Liver (tissue), 7 donors: ENCODE measurements at regions not wholly inside any gene's neighbourhood (a gene's known extent, or its start where the extent isn't known, plus 50 kb on each side); places are given as distances from the start of the nearest gene placed in this dataset.

Experiments used
- DNase-seq: peaks from one replicate; pipeline ENCODE4 v3.0.0-alpha.2; 2017; ENCODE audit warnings: low spot score
- H3K27ac ChIP-seq, 2 donors: one replicate each; pipeline ENCODE4 v1.7.0; 2013; ENCODE audit warnings: inconsistent platforms in 2 of 2, low read length in 2 of 2, control low read depth in 1 of 2, low read depth in 1 of 2, mild to moderate bottlenecking in 1 of 2
- H3K27me3 ChIP-seq, 4 donors: one replicate each; pipeline versions ENCODE4 v1.6.1 to v1.7.0; 2013; ENCODE audit warnings: low read length in 3 of 4, inconsistent platforms in 1 of 4, mild to moderate bottlenecking in 1 of 4, moderate library complexity in 1 of 4; ENCODE audit not compliant: control insufficient read depth in 4 of 4, insufficient read depth in 4 of 4
- H3K36me3 ChIP-seq, 4 donors: one replicate each; pipeline versions ENCODE4 v1.6.1 to v1.7.0; 2013; ENCODE audit warnings: low read length in 3 of 4, mild to moderate bottlenecking in 3 of 4, low read depth in 1 of 4, moderate library complexity in 1 of 4; ENCODE audit not compliant: control insufficient read depth in 4 of 4, insufficient read depth in 3 of 4
- H3K4me1 ChIP-seq, 4 donors: one replicate each; pipeline versions ENCODE4 v1.6.1 to v1.7.0; 2013; ENCODE audit warnings: low read length in 3 of 4, mild to moderate bottlenecking in 3 of 4, moderate library complexity in 1 of 4; ENCODE audit not compliant: control insufficient read depth in 4 of 4, insufficient read depth in 4 of 4
- H3K4me3 ChIP-seq, 3 donors: one replicate each; pipeline versions ENCODE4 v1.6.1 to v1.7.0; 2013; ENCODE audit warnings: low read length in 3 of 3, control low read depth in 1 of 3, low read depth in 1 of 3, mild to moderate bottlenecking in 1 of 3
- H3K9ac ChIP-seq, 2 donors: one replicate each; pipeline ENCODE4 v1.7.0; 2013; ENCODE audit warnings: low read length in 2 of 2, mild to moderate bottlenecking in 2 of 2, moderate library complexity in 2 of 2, control low read depth in 1 of 2, low read depth in 1 of 2
- H3K9me3 ChIP-seq, 4 donors: one replicate each; pipeline versions ENCODE4 v1.6.1 to v1.7.0; 2013; ENCODE audit warnings: low read length in 3 of 4; ENCODE audit not compliant: control insufficient read depth in 4 of 4
- EGR1 ChIP-seq, 2 donors: IDR thresholded peaks; 2 replicates each; pipeline ENCODE4 v1.6.1; 2016 to 2018; ENCODE audit warnings: antibody characterized with exemption in 2 of 2, low read depth in 2 of 2
- FOXA1 ChIP-seq: IDR thresholded peaks from 2 replicates; pipeline ENCODE4 v1.6.1; 2016; ENCODE audit warnings: antibody characterized with exemption
- HNF4A ChIP-seq, 2 donors: conservative IDR thresholded peaks; 2 replicates each; pipeline ENCODE4 v1.6.1; 2016; ENCODE audit warnings: antibody characterized with exemption in 2 of 2, mild to moderate bottlenecking in 2 of 2
- HNF4G ChIP-seq: IDR thresholded peaks from 2 replicates; pipeline ENCODE4 v1.6.1; 2016; ENCODE audit warnings: antibody characterized with exemption
- MAX ChIP-seq: IDR thresholded peaks from 2 replicates; pipeline ENCODE4 v1.6.1; 2016; ENCODE audit warnings: antibody characterized with exemption
- RAD21 ChIP-seq, 2 donors: IDR thresholded peaks; 2 replicates each; pipeline ENCODE4 v1.6.1; 2016; ENCODE audit warnings: antibody characterized with exemption in 2 of 2, mild to moderate bottlenecking in 2 of 2
- RXRA ChIP-seq, 2 donors: IDR thresholded peaks; 2 replicates each; pipeline ENCODE4 v1.6.1; 2017 to 2018; ENCODE audit warnings: antibody characterized with exemption in 2 of 2, mild to moderate bottlenecking in 1 of 2
- TAF1 ChIP-seq: conservative IDR thresholded peaks from 2 replicates; pipeline ENCODE4 v1.6.1; 2016; ENCODE audit warnings: antibody characterized with exemption, mild to moderate bottlenecking
- WGBS: extraction: QIAGEN DNeasy Blood & Tissue Kit; methylation state at CpG from one replicate; pipeline ENCODE4 v1.1.7; 2013; 5-methylcytosine and 5-hydroxymethylcytosine counted together
- TF ChIP-seq, protein P1 (sequence below): IDR thresholded peaks from 2 replicates; pipeline ENCODE4 v1.6.1; 2016; ENCODE audit warnings: antibody characterized with exemption, mild to moderate bottlenecking
- TF ChIP-seq, protein P2 (sequence below): IDR thresholded peaks from 2 replicates; pipeline ENCODE4 v1.6.1; 2016; ENCODE audit warnings: antibody characterized with exemption
- donor health status: healthy.
- donor health status: healthy.
- donor health status: healthy.
- donor health status: healthy.

- Histone ChIP-seq H3K27ac (no peak overlapping the region), H3K4me3 (no peak overlapping the region)
- TF ChIP-seq TAF1 (no peak), RAD21 (IDR thresholded peaks at IDR 0.05) (no peak), FOXA1 (no peak), HNF4A (conservative IDR thresholded peaks at IDR 0.05) (no peak), HNF4G (no peak)
- TF ChIP-seq, protein P1, sequence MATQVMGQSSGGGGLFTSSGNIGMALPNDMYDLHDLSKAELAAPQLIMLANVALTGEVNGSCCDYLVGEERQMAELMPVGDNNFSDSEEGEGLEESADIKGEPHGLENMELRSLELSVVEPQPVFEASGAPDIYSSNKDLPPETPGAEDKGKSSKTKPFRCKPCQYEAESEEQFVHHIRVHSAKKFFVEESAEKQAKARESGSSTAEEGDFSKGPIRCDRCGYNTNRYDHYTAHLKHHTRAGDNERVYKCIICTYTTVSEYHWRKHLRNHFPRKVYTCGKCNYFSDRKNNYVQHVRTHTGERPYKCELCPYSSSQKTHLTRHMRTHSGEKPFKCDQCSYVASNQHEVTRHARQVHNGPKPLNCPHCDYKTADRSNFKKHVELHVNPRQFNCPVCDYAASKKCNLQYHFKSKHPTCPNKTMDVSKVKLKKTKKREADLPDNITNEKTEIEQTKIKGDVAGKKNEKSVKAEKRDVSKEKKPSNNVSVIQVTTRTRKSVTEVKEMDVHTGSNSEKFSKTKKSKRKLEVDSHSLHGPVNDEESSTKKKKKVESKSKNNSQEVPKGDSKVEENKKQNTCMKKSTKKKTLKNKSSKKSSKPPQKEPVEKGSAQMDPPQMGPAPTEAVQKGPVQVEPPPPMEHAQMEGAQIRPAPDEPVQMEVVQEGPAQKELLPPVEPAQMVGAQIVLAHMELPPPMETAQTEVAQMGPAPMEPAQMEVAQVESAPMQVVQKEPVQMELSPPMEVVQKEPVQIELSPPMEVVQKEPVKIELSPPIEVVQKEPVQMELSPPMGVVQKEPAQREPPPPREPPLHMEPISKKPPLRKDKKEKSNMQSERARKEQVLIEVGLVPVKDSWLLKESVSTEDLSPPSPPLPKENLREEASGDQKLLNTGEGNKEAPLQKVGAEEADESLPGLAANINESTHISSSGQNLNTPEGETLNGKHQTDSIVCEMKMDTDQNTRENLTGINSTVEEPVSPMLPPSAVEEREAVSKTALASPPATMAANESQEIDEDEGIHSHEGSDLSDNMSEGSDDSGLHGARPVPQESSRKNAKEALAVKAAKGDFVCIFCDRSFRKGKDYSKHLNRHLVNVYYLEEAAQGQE, result no peak
- TF ChIP-seq, protein P2, sequence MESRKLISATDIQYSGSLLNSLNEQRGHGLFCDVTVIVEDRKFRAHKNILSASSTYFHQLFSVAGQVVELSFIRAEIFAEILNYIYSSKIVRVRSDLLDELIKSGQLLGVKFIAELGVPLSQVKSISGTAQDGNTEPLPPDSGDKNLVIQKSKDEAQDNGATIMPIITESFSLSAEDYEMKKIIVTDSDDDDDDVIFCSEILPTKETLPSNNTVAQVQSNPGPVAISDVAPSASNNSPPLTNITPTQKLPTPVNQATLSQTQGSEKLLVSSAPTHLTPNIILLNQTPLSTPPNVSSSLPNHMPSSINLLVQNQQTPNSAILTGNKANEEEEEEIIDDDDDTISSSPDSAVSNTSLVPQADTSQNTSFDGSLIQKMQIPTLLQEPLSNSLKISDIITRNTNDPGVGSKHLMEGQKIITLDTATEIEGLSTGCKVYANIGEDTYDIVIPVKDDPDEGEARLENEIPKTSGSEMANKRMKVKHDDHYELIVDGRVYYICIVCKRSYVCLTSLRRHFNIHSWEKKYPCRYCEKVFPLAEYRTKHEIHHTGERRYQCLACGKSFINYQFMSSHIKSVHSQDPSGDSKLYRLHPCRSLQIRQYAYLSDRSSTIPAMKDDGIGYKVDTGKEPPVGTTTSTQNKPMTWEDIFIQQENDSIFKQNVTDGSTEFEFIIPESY, result no peak
These were observed 74.3 kb upstream of the IGFBP5 start for GRCh38 chr2:216769626-216770025.

GRCh38 chr2:216768908-216769411 lies 73.6 kb upstream of the IGFBP5 start:
- H3K27me3 ChIP-seq, result no peaks in the 10 kb centered on the region
- H3K9ac ChIP-seq, result no peak overlapping the region
- no peak overlapping the region for H3K27ac ChIP-seq
- TF ChIP-seq, protein P1, result no peak
- no peak overlapping the region for H3K4me3 ChIP-seq
- WGBS, result 82% methylated on average over 3 of the region's 3 CpGs
- no peaks in the 10 kb centered on the region for H3K4me1 ChIP-seq
- H3K9me3 ChIP-seq, result no peaks in the 10 kb centered on the region
- peak; percentile 73 for DNase-seq
- H3K36me3 ChIP-seq, result no peaks in the 10 kb centered on the region

More at GRCh38 chr2:216769626-216770025, 74.3 kb upstream of the IGFBP5 start:
- no peaks in the 10 kb centered on the region for H3K4me1 ChIP-seq
- H3K9ac ChIP-seq, result no peak overlapping the region
- H3K27me3 ChIP-seq, result peaks cover 0 to 2% (median 0%) of the 10 kb centered on the region in 4 donors
- H3K36me3 ChIP-seq, result no peaks in the 10 kb centered on the region
- no peak for DNase-seq
- no peaks in the 10 kb centered on the region for H3K9me3 ChIP-seq

DNA sequence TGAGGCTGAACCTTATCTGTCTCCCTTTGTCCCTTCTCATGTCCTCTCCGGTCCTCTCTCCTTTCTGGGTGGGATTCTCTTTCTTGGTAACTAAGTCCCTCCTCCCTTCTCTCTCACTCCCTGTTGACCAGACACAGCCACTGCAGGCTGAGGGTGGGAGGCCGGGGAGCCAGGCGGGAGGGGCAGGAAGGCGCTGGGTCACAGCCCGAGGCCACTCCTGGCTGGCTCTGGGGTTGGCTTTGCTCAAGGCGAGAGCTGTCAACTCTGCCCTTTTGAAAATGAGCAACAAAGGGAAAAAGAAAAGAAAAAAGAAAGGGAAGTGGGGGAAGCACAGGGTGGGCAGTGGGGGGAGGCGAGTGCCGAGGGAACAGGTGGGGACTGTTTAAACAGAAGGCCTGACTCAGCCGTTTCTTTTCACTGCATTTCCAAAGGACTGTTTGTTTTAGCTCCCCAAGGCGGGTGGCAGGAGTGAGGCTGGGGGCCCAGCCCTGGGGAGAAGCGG lies 70.5 kb upstream of the IGFBP5 start:
- H3K27ac ChIP-seq, result no peak overlapping the region
- H3K4me1 ChIP-seq, result no peaks in the 10 kb centered on the region
- peak; percentile 49 for DNase-seq
- TF ChIP-seq EGR1 (IDR thresholded peaks at IDR 0.05; ENCODE audit: low read depth in 2 of 2) (no peak), RAD21 (IDR thresholded peaks at IDR 0.05) (no peak), MAX (no peak), RXRA (IDR thresholded peaks at IDR 0.05) (no peak)
- H3K36me3 ChIP-seq, result no peaks in the 10 kb centered on the region
- H3K27me3 ChIP-seq, result no peaks in the 10 kb centered on the region
- H3K9ac ChIP-seq, result no peak overlapping the region
- H3K4me3 ChIP-seq, result no peak overlapping the region
- WGBS, result 29% methylated on average over 11 of the region's 11 CpGs
- H3K9me3 ChIP-seq, result no peaks in the 10 kb centered on the region
